ENCODE measurements at regions not wholly inside any gene's neighbourhood (a gene's known extent, or its start where the extent isn't known, plus 50 kb on each side); places are given as distances from the start of the nearest gene placed in this dataset.

DNA sequence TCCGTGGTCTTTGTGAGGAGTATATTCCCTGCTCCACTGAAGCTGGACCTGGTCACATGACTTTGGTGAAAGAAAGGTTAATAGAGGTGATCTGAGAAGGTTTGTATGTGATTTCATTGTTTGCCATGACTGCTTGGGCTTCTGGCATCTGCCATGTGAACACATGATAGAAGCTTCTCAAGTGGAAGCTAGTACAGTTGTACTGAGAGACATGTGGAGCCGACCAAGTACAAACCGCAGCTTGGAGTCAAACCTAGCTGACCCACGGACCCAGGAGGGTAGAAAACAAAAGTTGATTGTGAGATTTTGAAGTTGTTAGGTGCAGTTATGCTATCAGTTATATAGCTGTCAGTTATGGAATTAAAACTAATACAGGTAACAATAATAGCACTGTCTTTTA is 140.4 kb downstream of the CARTPT start:
- no peak overlapping the region for H3K4me3 Mint-ChIP-seq (ENCODE audit: low read depth)
- H3K36me3 Mint-ChIP-seq (ENCODE audit: insufficient read depth): no peaks in the 10 kb centered on the region
- H3K4me1 Mint-ChIP-seq (ENCODE audit: low read depth): peaks cover 8% of the 10 kb centered on the region
- TF ChIP-seq, protein P1, sequence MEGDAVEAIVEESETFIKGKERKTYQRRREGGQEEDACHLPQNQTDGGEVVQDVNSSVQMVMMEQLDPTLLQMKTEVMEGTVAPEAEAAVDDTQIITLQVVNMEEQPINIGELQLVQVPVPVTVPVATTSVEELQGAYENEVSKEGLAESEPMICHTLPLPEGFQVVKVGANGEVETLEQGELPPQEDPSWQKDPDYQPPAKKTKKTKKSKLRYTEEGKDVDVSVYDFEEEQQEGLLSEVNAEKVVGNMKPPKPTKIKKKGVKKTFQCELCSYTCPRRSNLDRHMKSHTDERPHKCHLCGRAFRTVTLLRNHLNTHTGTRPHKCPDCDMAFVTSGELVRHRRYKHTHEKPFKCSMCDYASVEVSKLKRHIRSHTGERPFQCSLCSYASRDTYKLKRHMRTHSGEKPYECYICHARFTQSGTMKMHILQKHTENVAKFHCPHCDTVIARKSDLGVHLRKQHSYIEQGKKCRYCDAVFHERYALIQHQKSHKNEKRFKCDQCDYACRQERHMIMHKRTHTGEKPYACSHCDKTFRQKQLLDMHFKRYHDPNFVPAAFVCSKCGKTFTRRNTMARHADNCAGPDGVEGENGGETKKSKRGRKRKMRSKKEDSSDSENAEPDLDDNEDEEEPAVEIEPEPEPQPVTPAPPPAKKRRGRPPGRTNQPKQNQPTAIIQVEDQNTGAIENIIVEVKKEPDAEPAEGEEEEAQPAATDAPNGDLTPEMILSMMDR (IDR thresholded peaks at IDR 0.05; ENCODE audit: unreplicated experiment): no peak
- no peaks in the 10 kb centered on the region for H3K27me3 Mint-ChIP-seq
- no peak overlapping the region for H3K27ac Mint-ChIP-seq
- DNase-seq (ENCODE audit: low spot score, unreplicated experiment): no peak
- H3K9me3 Mint-ChIP-seq (ENCODE audit: low read depth): peaks cover 19% of the 10 kb centered on the region

DNA sequence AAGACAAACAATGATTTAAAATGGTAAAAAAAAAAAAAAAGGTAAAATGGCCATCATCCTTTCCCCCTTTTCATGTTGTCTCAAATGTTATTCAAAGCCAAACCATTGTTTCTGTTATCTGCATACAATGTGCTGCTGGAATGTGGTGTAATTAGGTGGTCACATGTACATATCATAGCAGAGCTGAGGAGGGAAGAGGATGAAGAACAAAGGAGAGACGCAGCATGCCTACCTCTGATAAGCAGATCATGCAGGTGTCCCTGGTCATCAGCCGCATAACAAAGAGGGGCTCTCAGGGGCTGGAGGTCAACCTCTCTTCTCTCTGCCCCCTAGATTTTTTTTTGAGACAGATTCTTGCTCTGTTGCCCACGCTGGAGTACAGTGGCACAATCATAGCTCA is 141.0 kb downstream of the CARTPT start:
- no peak for DNase-seq (ENCODE audit: low spot score, unreplicated experiment)
- no peak overlapping the region for H3K27ac Mint-ChIP-seq
- peaks cover 8% of the 10 kb centered on the region for H3K4me1 Mint-ChIP-seq (ENCODE audit: low read depth)
- H3K27me3 Mint-ChIP-seq: no peaks in the 10 kb centered on the region
- H3K9me3 Mint-ChIP-seq (ENCODE audit: low read depth): peaks cover 18% of the 10 kb centered on the region
- TF ChIP-seq, protein P1 (IDR thresholded peaks at IDR 0.05; ENCODE audit: unreplicated experiment): no peak
- no peaks in the 10 kb centered on the region for H3K36me3 Mint-ChIP-seq (ENCODE audit: insufficient read depth)
- H3K4me3 Mint-ChIP-seq (ENCODE audit: low read depth): no peak overlapping the region

DNA sequence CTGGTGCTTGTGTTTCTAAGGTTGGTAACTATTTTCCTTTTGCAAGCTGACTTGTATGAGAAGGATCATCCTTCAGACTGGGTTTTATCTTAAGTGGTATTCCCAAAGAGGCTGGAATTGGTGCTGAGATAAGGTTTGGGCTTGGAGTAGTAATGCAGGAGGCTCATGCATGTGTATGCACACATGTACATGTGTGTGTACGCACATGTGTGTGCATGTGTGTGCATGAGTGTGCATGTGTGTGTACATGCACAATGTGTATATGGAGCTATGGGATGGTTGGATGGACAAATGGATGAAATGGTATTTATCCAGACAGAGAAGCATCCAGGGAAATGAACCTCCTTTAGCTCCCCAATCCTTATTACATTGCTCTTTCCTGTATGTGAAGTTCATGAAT is 142.6 kb downstream of the CARTPT start:
- no peak for DNase-seq (ENCODE audit: low spot score, unreplicated experiment)
- H3K4me1 Mint-ChIP-seq (ENCODE audit: low read depth): peaks cover 8% of the 10 kb centered on the region
- H3K27me3 Mint-ChIP-seq: no peaks in the 10 kb centered on the region
- peaks cover 5% of the 10 kb centered on the region for H3K9me3 Mint-ChIP-seq (ENCODE audit: low read depth)
- TF ChIP-seq, protein P1 (IDR thresholded peaks at IDR 0.05; ENCODE audit: unreplicated experiment): no peak
- H3K36me3 Mint-ChIP-seq (ENCODE audit: insufficient read depth): no peaks in the 10 kb centered on the region
- no peak overlapping the region for H3K27ac Mint-ChIP-seq
- no peak overlapping the region for H3K4me3 Mint-ChIP-seq (ENCODE audit: low read depth)

DNA sequence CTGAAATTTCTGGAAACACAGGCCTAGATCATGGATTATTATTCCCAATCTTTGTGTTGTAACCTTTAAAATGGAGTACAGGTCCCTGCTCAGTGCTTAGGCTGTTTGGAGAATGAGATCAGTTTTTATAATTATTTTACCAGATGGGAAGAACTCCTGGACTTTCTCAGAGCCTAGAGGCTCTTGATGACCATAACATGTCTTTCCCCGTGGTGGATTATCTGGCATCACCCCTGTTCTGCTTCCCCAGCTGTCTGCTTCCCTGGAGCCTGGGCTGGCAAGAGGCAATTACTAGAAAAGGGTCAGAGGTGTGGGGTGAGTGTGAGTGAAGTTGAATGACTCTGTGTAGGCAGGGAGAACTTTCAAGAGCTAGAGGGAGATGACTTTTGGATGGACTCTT is 143.0 kb downstream of the CARTPT start:
- no peaks in the 10 kb centered on the region for H3K36me3 Mint-ChIP-seq (ENCODE audit: insufficient read depth)
- TF ChIP-seq, protein P1 (IDR thresholded peaks at IDR 0.05; ENCODE audit: unreplicated experiment): no peak
- H3K27ac Mint-ChIP-seq: no peak overlapping the region
- H3K4me1 Mint-ChIP-seq (ENCODE audit: low read depth): peaks cover 8% of the 10 kb centered on the region
- no peaks in the 10 kb centered on the region for H3K27me3 Mint-ChIP-seq
- DNase-seq (ENCODE audit: low spot score, unreplicated experiment): no peak
- H3K9me3 Mint-ChIP-seq (ENCODE audit: low read depth): peaks cover 4% of the 10 kb centered on the region
- H3K4me3 Mint-ChIP-seq (ENCODE audit: low read depth): no peak overlapping the region

DNA sequence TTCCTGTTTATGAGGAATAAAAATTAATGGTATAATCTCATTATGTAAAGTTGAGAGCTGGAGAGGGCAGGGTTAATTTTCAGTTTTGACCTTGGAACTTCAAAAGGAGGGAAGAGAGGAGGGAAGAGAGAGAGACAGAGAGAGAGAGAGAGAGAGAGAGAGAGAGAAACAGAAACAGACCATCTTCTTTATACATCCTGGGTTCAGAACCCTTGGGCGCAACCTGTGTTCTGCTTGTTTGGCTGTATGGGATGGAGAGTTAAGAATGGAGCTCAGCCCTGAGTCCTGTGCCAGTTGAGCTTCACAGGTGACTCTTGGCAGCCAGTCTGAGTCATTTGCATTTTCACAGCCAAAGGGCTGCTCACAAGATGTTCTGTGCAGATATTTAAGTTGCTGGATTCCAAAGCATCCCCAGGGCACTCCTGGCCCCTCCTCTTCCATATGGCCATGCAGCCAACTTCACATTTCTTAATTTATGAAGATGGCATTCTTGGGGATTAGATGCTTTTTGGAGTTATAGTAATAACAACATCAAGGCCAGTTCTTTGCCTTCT is 143.5 kb downstream of the CARTPT start:
- H3K9me3 Mint-ChIP-seq (ENCODE audit: low read depth): peaks cover 4% of the 10 kb centered on the region
- TF ChIP-seq, protein P1 (IDR thresholded peaks at IDR 0.05; ENCODE audit: unreplicated experiment): no peak
- H3K36me3 Mint-ChIP-seq (ENCODE audit: insufficient read depth): no peaks in the 10 kb centered on the region
- DNase-seq (ENCODE audit: low spot score, unreplicated experiment): no peak
- no peaks in the 10 kb centered on the region for H3K27me3 Mint-ChIP-seq
- H3K4me3 Mint-ChIP-seq (ENCODE audit: low read depth): no peak overlapping the region
- no peak overlapping the region for H3K27ac Mint-ChIP-seq
- peaks cover 8% of the 10 kb centered on the region for H3K4me1 Mint-ChIP-seq (ENCODE audit: low read depth)
